CD8-positive, alpha-beta memory T cell (primary cell): ENCODE measurements at regions not wholly inside any gene's neighbourhood (a gene's known extent, or its start where the extent isn't known, plus 50 kb on each side); places are given as distances from the start of the nearest gene placed in this dataset.

Experiments
- CTCF ChIA-PET: fragments of 350-600 bp; sonication (Branson Sonifier 250); formaldehyde crosslinking; loops from one replicate; lab custom pipeline; 2021; ENCODE audit warnings: antibody characterized with exemption; lab: Charles Lee
- POLR2A ChIA-PET: fragments of 350-600 bp; sonication (Branson Sonifier 250); formaldehyde crosslinking; loops from one replicate; lab custom pipeline; 2021; ENCODE audit warnings: antibody characterized with exemption; lab: Charles Lee
- DNase-seq, 5 donors: peaks; one replicate each; pipeline versions ENCODE4 v3.0.0 to v3.0.0-alpha.2; 2020 to 2022; ENCODE audit warnings: mixed read lengths in 1 of 5
- H3K27ac ChIP-seq: one replicate; pipeline ENCODE4 v1.7.0; 2013; ENCODE audit warnings: low read depth, mild to moderate bottlenecking, low read length, moderate library complexity
- H3K27me3 ChIP-seq: 2 replicates; pipeline ENCODE4 v1.7.0; 2013; ENCODE audit warnings: low read length, mild to moderate bottlenecking; ENCODE audit not compliant: insufficient read depth, poor library complexity, severe bottlenecking
- H3K36me3 ChIP-seq: 2 replicates; pipeline ENCODE4 v1.7.0; 2013; ENCODE audit warnings: mild to moderate bottlenecking, low read length, moderate library complexity; ENCODE audit not compliant: insufficient read depth
- H3K4me1 ChIP-seq: 2 replicates; pipeline ENCODE4 v1.7.0; 2013; ENCODE audit warnings: mild to moderate bottlenecking, low read length, moderate library complexity; ENCODE audit not compliant: insufficient read depth
- H3K4me3 ChIP-seq: 2 replicates; pipeline ENCODE4 v1.7.0; 2013; ENCODE audit warnings: mild to moderate bottlenecking, low read length
- H3K9me3 ChIP-seq: 2 replicates; pipeline ENCODE4 v1.7.0; 2013; ENCODE audit warnings: mild to moderate bottlenecking, low read length
- H3K27ac Mint-ChIP-seq, 8 donors: one replicate each; pipeline ENCODE4 v1.8.0; 2020 to 2021; ENCODE audit warnings: mixed read lengths in 8 of 8, mild to moderate bottlenecking in 6 of 8, inconsistent platforms in 3 of 8, moderate library complexity in 3 of 8
- H3K27me3 Mint-ChIP-seq, 2 donors: one replicate each; pipeline ENCODE4 v1.8.0; 2020 to 2021; ENCODE audit warnings: mixed read lengths in 2 of 2, mild to moderate bottlenecking in 1 of 2, moderate library complexity in 1 of 2
- H3K36me3 Mint-ChIP-seq, 3 donors: one replicate each; pipeline ENCODE4 v1.8.0; 2020 to 2021; ENCODE audit warnings: mixed read lengths in 3 of 3, inconsistent platforms in 1 of 3, mild to moderate bottlenecking in 1 of 3
- H3K4me1 Mint-ChIP-seq, 3 donors: one replicate each; pipeline ENCODE4 v1.8.0; 2020 to 2021; ENCODE audit warnings: mixed read lengths in 3 of 3, inconsistent platforms in 1 of 3, mild to moderate bottlenecking in 1 of 3
- H3K4me3 Mint-ChIP-seq, 7 donors: one replicate each; pipeline ENCODE4 v1.8.0; 2020 to 2021; ENCODE audit warnings: mixed read lengths in 7 of 7, mild to moderate bottlenecking in 6 of 7, moderate library complexity in 4 of 7, inconsistent platforms in 2 of 7
- H3K9me3 Mint-ChIP-seq, 5 donors: one replicate each; pipeline ENCODE4 v1.8.0; 2020 to 2022; ENCODE audit warnings: mixed read lengths in 5 of 5, mild to moderate bottlenecking in 3 of 5, moderate library complexity in 2 of 5, inconsistent platforms in 1 of 5

DNA sequence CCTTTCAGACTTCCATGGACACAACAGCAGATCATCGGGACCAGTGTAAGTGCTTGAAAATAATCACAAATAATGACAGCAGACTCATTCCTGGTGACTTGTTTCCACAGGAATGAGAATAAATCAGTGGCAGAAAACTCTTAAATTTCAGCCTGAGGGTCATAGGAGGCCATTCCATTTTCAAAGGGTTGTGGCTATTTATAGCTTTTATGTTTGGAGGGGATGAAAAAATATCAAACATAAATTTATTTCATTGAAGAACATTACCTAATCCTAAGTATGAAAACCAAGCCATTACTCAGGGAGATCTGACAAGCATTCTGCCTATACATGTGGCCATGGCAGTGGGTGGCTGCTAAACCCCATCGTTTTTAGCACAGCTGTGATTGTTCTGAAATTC is 173.6 kb upstream of the CNR1 start:
- Histone ChIP-seq H3K9me3 (no peaks in the 10 kb centered on the region), H3K27me3 (no peaks in the 10 kb centered on the region), H3K27ac (no peak overlapping the region), H3K4me3 (no peak overlapping the region), H3K4me1 (no peaks in the 10 kb centered on the region), H3K36me3 (no peaks in the 10 kb centered on the region)
- DNase-seq, result no peak
- H3K4me3 Mint-ChIP-seq, result no peak overlapping the region
- H3K27ac Mint-ChIP-seq, result no peak overlapping the region
- no peaks in the 10 kb centered on the region for H3K36me3 Mint-ChIP-seq
- POLR2A ChIA-PET, result no interaction called here
- no peaks in the 10 kb centered on the region for H3K27me3 Mint-ChIP-seq
- H3K9me3 Mint-ChIP-seq, result peaks cover 0 to 4% (median 0%) of the 10 kb centered on the region in 5 donors
- CTCF ChIA-PET, result no interaction called here
- H3K4me1 Mint-ChIP-seq, result no peaks in the 10 kb centered on the region

DNA sequence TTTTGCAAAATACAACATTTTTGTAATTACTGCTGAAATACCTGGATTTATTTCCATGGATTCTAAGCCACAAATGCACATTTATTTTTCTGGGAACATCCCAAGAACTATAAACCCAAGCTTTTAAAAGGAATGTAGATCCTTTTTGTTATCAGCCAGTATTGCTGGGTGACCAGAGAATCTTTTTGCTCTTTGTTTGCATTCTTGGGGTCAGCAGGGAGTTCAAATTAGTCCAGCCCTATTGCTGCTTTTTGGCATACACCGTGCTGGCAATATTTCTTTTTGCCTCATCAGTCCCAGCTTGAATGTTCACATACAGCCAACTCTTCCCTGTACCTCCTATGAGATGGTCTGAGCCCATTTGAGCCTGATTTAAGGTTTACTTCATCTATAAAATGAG is 155.2 kb upstream of the CNR1 start:
- Mint-ChIP-seq H3K27me3 (peaks cover 5 to 22% of the 10 kb centered on the region in 2 donors), H3K4me1 (no peaks in the 10 kb centered on the region), H3K9me3 (peaks cover 0 to 9% (median 0%) of the 10 kb centered on the region in 5 donors), H3K36me3 (no peaks in the 10 kb centered on the region), H3K4me3 (no peak overlapping the region), H3K27ac (no peak overlapping the region)
- H3K36me3 ChIP-seq, result no peaks in the 10 kb centered on the region
- no peak overlapping the region for H3K27ac ChIP-seq
- H3K9me3 ChIP-seq, result no peaks in the 10 kb centered on the region
- ChIA-PET CTCF (no interaction called here), POLR2A (no interaction called here)
- no peak for DNase-seq
- no peaks in the 10 kb centered on the region for H3K4me1 ChIP-seq
- no peaks in the 10 kb centered on the region for H3K27me3 ChIP-seq
- H3K4me3 ChIP-seq, result no peak overlapping the region

DNA sequence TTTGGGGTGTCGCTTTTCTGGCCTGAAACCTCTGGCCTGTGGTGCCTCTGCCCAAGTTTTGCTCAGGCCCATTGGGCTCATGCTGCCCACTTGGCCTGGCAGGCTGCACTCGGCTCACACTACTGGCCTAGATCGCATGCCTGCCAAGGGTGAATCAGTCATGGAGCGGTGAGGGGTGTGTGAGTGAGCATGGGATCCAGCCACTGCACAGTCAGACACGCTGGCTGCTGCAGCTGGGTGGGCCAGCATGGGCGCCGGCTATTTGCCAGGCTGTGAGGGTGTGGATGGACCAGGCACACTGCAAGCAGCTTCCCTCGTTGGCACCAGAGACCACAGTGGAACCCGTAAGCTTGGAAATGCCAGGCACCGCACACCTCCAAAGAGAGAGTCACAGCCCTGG is 145.4 kb upstream of the CNR1 start:
- Mint-ChIP-seq H3K36me3 (no peaks in the 10 kb centered on the region), H3K4me3 (no peak overlapping the region), H3K4me1 (no peaks in the 10 kb centered on the region), H3K9me3 (no peaks in the 10 kb centered on the region), H3K27me3 (peaks cover 0 to 2% of the 10 kb centered on the region in 2 donors), H3K27ac (no peak overlapping the region)
- Histone ChIP-seq H3K27ac (no peak overlapping the region), H3K4me3 (no peak overlapping the region), H3K36me3 (no peaks in the 10 kb centered on the region), H3K27me3 (no peaks in the 10 kb centered on the region), H3K9me3 (no peaks in the 10 kb centered on the region), H3K4me1 (no peaks in the 10 kb centered on the region)
- POLR2A ChIA-PET, result no interaction called here
- no peak for DNase-seq
- CTCF ChIA-PET, result no interaction called here

DNA sequence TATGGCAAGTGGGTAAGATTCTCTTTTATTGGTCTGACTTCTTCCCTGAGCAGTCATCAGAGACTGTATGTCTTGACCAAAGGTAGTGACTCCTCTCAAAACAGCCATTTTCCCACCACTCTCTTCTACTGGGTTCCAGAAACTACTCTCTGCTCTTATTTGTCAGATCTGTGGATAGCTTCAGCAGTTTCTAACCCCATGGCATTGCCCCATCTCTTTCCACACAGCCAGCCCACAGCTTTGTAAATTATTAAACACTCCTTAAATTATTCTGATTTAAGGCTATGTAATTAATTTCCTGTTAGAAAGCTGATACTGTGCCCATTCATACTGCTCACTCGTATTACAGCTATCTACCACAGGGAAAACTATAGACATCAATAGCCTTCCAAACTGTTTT is 138.4 kb upstream of the CNR1 start:
- H3K4me3 Mint-ChIP-seq, result no peak overlapping the region

DNA sequence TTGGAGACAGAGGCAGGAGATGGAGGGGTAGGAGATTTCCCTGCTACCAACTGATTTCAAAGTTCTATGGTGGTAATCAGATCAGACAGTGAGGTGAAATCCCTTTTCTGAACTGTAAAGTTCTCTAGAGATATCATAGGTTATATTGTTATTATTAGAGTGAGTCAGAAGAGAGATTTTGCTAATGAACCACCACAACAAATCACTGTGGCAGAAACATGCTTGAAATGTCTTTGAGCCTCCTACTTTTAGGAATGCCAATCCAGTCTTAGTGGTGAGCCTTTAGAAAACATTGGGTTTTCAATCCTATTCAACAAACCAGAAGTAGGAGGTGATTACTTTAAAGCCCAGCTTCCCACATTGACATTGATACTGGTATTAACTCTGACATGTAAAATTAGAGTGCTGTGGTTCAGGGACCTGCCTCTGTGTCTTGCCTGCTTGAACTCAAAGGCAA is 136.7 kb upstream of the CNR1 start:
- H3K27ac Mint-ChIP-seq, result no peak overlapping the region
- no peaks in the 10 kb centered on the region for H3K36me3 Mint-ChIP-seq
- H3K27me3 Mint-ChIP-seq, result peaks cover 3 to 6% of the 10 kb centered on the region in 2 donors

More for the DNA sequence above, 138.4 kb upstream of the CNR1 start:
- no peak for DNase-seq
- H3K27me3 Mint-ChIP-seq, result no peaks in the 10 kb centered on the region
- Histone ChIP-seq H3K27ac (no peak overlapping the region), H3K27me3 (no peaks in the 10 kb centered on the region), H3K36me3 (no peaks in the 10 kb centered on the region), H3K9me3 (no peaks in the 10 kb centered on the region), H3K4me1 (no peaks in the 10 kb centered on the region), H3K4me3 (no peak overlapping the region)
- ChIA-PET CTCF (no interaction called here), POLR2A (no interaction called here)
- no peak overlapping the region for H3K27ac Mint-ChIP-seq
- H3K9me3 Mint-ChIP-seq, result peaks cover 0 to 2% (median 0%) of the 10 kb centered on the region in 5 donors
- H3K36me3 Mint-ChIP-seq, result no peaks in the 10 kb centered on the region
- no peaks in the 10 kb centered on the region for H3K4me1 Mint-ChIP-seq

DNA sequence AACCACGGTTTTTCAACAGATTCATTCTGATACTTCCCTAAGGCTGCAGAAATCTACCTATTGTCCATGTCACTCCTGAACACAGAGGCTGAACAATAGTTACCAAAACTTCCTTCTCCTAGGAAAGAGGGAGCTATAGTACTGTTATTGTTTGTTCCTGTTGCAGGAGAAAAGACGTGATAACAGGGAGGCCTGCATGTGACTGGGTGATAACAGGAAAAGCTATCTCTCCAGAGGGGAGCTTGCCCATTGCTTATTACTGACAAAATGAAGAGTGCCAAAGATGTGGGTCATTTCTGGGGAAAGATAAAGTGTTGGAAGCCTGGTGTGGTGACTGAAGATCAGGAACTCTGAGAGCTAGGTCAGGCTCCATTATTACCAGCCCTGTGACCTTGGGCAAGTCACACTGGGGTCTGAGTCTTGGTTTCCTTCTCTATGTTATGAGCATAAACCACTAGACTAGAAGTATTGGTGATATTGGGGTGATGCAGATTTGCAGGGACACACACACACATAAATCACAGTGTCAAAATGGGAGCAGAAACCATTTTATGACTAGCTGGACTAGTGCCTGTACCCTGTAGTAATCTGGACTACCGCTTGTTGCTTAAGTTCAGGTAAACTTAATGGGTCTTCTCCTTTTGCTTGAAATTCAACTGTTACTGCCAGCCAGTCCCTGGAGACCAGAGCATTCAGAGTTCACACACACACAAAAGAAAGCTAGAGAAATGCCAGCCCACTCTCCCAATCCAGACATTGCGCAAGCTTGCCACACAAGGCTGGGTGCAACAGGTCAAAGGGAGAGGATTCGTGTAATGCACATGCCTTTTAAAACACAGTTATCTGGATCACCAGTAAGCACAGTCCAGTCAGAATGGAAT is 136.0 kb upstream of the CNR1 start:
- DNase-seq, result no peak
- H3K27ac ChIP-seq, result no peak overlapping the region
- POLR2A ChIA-PET, result no interaction called here
- no peaks in the 10 kb centered on the region for H3K36me3 ChIP-seq
- Mint-ChIP-seq H3K4me1 (no peaks in the 10 kb centered on the region), H3K36me3 (no peaks in the 10 kb centered on the region), H3K9me3 (peaks cover 0 to 2% (median 0%) of the 10 kb centered on the region in 5 donors), H3K27me3 (peaks cover 3 to 6% of the 10 kb centered on the region in 2 donors), H3K27ac (no peak overlapping the region), H3K4me3 (no peak overlapping the region)
- CTCF ChIA-PET, result no interaction called here
- no peaks in the 10 kb centered on the region for H3K27me3 ChIP-seq
- no peak overlapping the region for H3K4me3 ChIP-seq
- H3K9me3 ChIP-seq, result no peaks in the 10 kb centered on the region
- H3K4me1 ChIP-seq, result no peaks in the 10 kb centered on the region

More for the DNA sequence above, 136.7 kb upstream of the CNR1 start:
- Histone ChIP-seq H3K4me3 (no peak overlapping the region), H3K27ac (no peak overlapping the region), H3K9me3 (no peaks in the 10 kb centered on the region), H3K27me3 (no peaks in the 10 kb centered on the region), H3K36me3 (no peaks in the 10 kb centered on the region), H3K4me1 (no peaks in the 10 kb centered on the region)
- ChIA-PET POLR2A (no interaction called here), CTCF (no interaction called here)
- DNase-seq, result no peak
- Mint-ChIP-seq H3K4me1 (no peaks in the 10 kb centered on the region), H3K4me3 (no peak overlapping the region), H3K9me3 (peaks cover 0 to 2% (median 0%) of the 10 kb centered on the region in 5 donors)

DNA sequence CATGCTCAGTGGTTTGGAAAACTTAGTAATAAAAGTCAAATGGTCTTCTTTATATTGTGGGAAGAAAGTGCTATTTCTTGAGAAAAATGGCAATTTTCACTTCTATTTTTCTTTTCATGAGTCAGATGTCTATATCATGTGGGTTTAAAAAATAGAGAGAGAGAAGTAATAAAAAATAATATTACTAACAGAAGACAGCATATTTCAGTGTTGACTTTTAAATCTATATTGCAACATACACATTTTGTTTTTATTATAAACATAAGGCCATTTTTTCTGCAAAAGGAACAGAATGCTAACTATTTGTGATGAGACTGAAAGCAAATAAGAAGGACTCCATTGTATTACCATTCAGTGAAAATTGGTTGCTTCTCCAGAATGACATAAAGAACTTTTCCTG is 135.1 kb upstream of the CNR1 start:
- CTCF ChIA-PET, result no interaction called here
- Histone ChIP-seq H3K27ac (no peak overlapping the region), H3K36me3 (no peaks in the 10 kb centered on the region), H3K9me3 (no peaks in the 10 kb centered on the region), H3K4me1 (no peaks in the 10 kb centered on the region), H3K27me3 (no peaks in the 10 kb centered on the region), H3K4me3 (no peak overlapping the region)
- no peak overlapping the region for H3K4me3 Mint-ChIP-seq
- H3K27me3 Mint-ChIP-seq, result peaks cover 3 to 6% of the 10 kb centered on the region in 2 donors
- H3K27ac Mint-ChIP-seq, result no peak overlapping the region
- POLR2A ChIA-PET, result no interaction called here
- no peaks in the 10 kb centered on the region for H3K36me3 Mint-ChIP-seq
- peaks cover 0 to 2% (median 0%) of the 10 kb centered on the region in 5 donors for H3K9me3 Mint-ChIP-seq
- H3K4me1 Mint-ChIP-seq, result no peaks in the 10 kb centered on the region
- DNase-seq, result no peak

DNA sequence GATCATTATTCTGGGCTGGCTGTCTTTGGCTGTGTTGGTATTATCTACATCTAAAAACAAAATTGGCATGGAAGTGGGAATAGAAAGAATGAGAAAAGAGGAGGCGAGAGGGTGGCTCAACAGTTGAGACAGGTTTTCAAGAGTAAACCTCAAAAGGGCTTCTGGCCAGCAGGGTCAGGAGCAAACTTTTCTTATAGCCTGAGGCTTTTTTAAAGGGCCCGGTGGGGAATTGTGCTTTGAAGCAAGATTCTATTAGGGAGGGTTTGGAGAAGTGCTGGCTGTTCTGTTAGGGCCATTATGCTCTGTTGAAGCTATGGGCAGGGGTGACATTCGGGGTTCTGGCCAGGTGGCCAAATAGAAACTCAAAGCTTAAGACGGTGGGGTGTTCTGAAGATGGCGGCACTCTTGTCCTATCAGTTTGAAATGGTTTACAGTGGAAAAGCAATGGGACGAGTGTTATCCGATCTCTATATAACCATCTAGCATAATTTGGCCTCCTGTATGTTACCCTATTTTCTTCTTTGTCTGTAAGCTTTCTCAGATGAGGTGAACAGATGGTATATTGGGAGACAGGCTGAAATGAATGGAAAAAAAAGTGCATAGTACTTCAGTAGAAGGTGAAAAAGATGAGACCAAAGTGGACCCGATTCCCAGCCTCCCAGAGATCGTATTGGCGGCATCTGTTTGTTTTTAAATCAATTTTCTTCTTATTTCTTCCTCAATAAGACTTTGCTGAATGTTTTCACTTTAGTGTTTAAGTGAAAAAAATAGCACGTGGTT is 132.1 kb upstream of the CNR1 start:
- CTCF ChIA-PET, result no interaction called here
- Mint-ChIP-seq H3K27ac (no peak overlapping the region), H3K4me1 (no peaks in the 10 kb centered on the region), H3K4me3 (no peak overlapping the region), H3K36me3 (no peaks in the 10 kb centered on the region), H3K9me3 (no peaks in the 10 kb centered on the region), H3K27me3 (peaks cover 3 to 6% of the 10 kb centered on the region in 2 donors)
- no peak for DNase-seq
- H3K4me1 ChIP-seq, result no peaks in the 10 kb centered on the region
- H3K27me3 ChIP-seq, result no peaks in the 10 kb centered on the region
- H3K27ac ChIP-seq, result no peak overlapping the region
- H3K9me3 ChIP-seq, result no peaks in the 10 kb centered on the region
- no peaks in the 10 kb centered on the region for H3K36me3 ChIP-seq
- no peak overlapping the region for H3K4me3 ChIP-seq
- POLR2A ChIA-PET, result no interaction called here
